H1 (cell line): ENCODE measurements at regions not wholly inside any gene's neighbourhood (a gene's known extent, or its start where the extent isn't known, plus 50 kb on each side); places are given as distances from the start of the nearest gene placed in this dataset.

ENCODE experiments used
- CTCF ChIA-PET: fragments of 300-600 bp; sonication (Branson Sonifier 250); formaldehyde crosslinking; loops from one replicate; lab custom pipeline; 2021; ENCODE audit not compliant: partially characterized antibody; lab: Charles Lee
- POLR2A ChIA-PET: fragments of 300-600 bp; sonication (Branson Sonifier 250); formaldehyde crosslinking; loops from one replicate; lab custom pipeline; 2021; ENCODE audit warnings: inconsistent platforms; ENCODE audit not compliant: partially characterized antibody; lab: Charles Lee
- DNase-seq, 2 experiments: peaks; one replicate each; pipeline versions ENCODE4 v3.0.0 to v3.0.0-alpha.2; 2010 to 2022; ENCODE audit warnings: low spot score in 2 of 2, low read depth in 1 of 2, mixed read lengths in 1 of 2
- FAIRE-seq: peaks from 2 replicates; lab custom pipeline; 2011; peaks lifted over from hg19 to GRCh38; lab: Jason Lieb, UNC
- H2AFZ ChIP-seq: 2 replicates; pipeline ENCODE4 v1.8.1; 2012; ENCODE audit warnings: low read length, inconsistent platforms
- H2AK5ac ChIP-seq: 2 replicates; pipeline ENCODE4 v1.6.1; 2013; ENCODE audit warnings: low read depth, low read length
- H2BK120ac ChIP-seq: replicated peaks from 2 replicates; pipeline ENCODE3; 2013; ENCODE audit warnings: low read depth, low read length, inconsistent platforms
- H2BK12ac ChIP-seq: 2 replicates; pipeline ENCODE4 v1.6.1; 2013; ENCODE audit warnings: low read depth, low read length
- H2BK15ac ChIP-seq: 2 replicates; pipeline ENCODE4 v1.6.1; 2013; ENCODE audit warnings: low read length
- H2BK20ac ChIP-seq: 2 replicates; pipeline ENCODE4 v1.6.1; 2013; ENCODE audit warnings: low read length
- H2BK5ac ChIP-seq: 2 replicates; pipeline ENCODE4 v1.6.1; 2013; ENCODE audit warnings: low read depth, low read length
- H3K14ac ChIP-seq: 2 replicates; pipeline ENCODE4 v1.6.1; 2013; ENCODE audit warnings: inconsistent platforms; ENCODE audit not compliant: insufficient read length
- H3K18ac ChIP-seq: 2 replicates; pipeline ENCODE4 v1.6.1; 2013; ENCODE audit warnings: low read length; ENCODE audit errors: extremely low read depth
- H3K23ac ChIP-seq: 2 replicates; pipeline ENCODE4 v1.6.1; 2013; ENCODE audit warnings: inconsistent platforms; ENCODE audit not compliant: insufficient read length
- H3K23me2 ChIP-seq: 2 replicates; pipeline ENCODE4 v1.6.1; 2013; ENCODE audit warnings: low read depth, low read length
- H3K27ac ChIP-seq: 2 replicates; pipeline ENCODE4 v1.6.1; 2011; ENCODE audit warnings: low read depth, low read length, inconsistent platforms
- H3K27me3 ChIP-seq, 4 experiments: replicated peaks in 1 of 4; 1 replicate in 1 of 4; 2 replicates in 3 of 4; pipeline versions ENCODE4 v1.6.1 to v1.8.1; 2011 to 2013; ENCODE audit warnings: low read length in 3 of 4, mild to moderate bottlenecking in 3 of 4, inconsistent platforms in 2 of 4, mixed read lengths in 2 of 4, moderate library complexity in 1 of 4; ENCODE audit not compliant: control insufficient read depth in 3 of 4, insufficient read depth in 3 of 4; ENCODE audit errors: extremely low read depth in 1 of 4
- H3K36me3 ChIP-seq, 4 experiments: 2 replicates each; pipeline versions ENCODE4 v1.6.1 to v1.8.1; 2011 to 2013; ENCODE audit warnings: mild to moderate bottlenecking in 4 of 4, low read length in 3 of 4, moderate library complexity in 2 of 4, control low read depth in 1 of 4, inconsistent platforms in 1 of 4; ENCODE audit not compliant: insufficient read depth in 4 of 4, control insufficient read depth in 2 of 4
- H3K4ac ChIP-seq: replicated peaks from 2 replicates; pipeline ENCODE3; 2013; ENCODE audit warnings: low read length, low read depth, mixed read lengths, inconsistent platforms; ENCODE audit not compliant: insufficient read length
- H3K4me1 ChIP-seq, 4 experiments: replicated peaks in 1 of 4; 1 replicate in 1 of 4; 2 replicates in 3 of 4; pipeline versions ENCODE4 v1.6.1 to v1.8.1; 2011 to 2013; ENCODE audit warnings: low read length in 3 of 4, inconsistent platforms in 2 of 4, mixed read lengths in 1 of 4; ENCODE audit not compliant: insufficient read depth in 4 of 4, control insufficient read depth in 3 of 4
- H3K4me2 ChIP-seq, 2 experiments: 2 replicates each; pipeline versions ENCODE4 v1.6.1 to v1.8.1; 2011 to 2013; ENCODE audit warnings: low read depth in 2 of 2, low read length in 2 of 2, control low read depth in 1 of 2, inconsistent platforms in 1 of 2, mild to moderate bottlenecking in 1 of 2; ENCODE audit not compliant: insufficient read depth in 1 of 2
- H3K4me3 ChIP-seq, 4 experiments: fragments of 200-600, 300-600 bp in 1 of 4; sonication (generic), shearing (Covaris generic), sonication (Bioruptor Twin) in 1 of 4; 2 replicates each; pipeline versions ENCODE4 v1.5.1 to v1.8.1; 2011 to 2016; ENCODE audit warnings: low read length in 4 of 4, low read depth in 3 of 4, control low read depth in 2 of 4, inconsistent platforms in 2 of 4, mild to moderate bottlenecking in 2 of 4, mixed read lengths in 1 of 4, moderate library complexity in 1 of 4; ENCODE audit not compliant: insufficient read depth in 2 of 4; ENCODE audit errors: extremely low read depth in 1 of 4
- H3K56ac ChIP-seq: replicated peaks from 2 replicates; pipeline ENCODE3; 2013; ENCODE audit warnings: low read depth, mild to moderate bottlenecking, mixed read lengths, low read length, inconsistent platforms; ENCODE audit not compliant: insufficient read length
- H3K79me1 ChIP-seq: 2 replicates; pipeline ENCODE4 v1.6.1; 2013; ENCODE audit warnings: low read depth, low read length, control low read depth
- H3K79me2 ChIP-seq, 2 experiments: 2 replicates each; pipeline versions ENCODE4 v1.6.1 to v1.8.1; 2012 to 2013; ENCODE audit warnings: low read length in 2 of 2, mild to moderate bottlenecking in 2 of 2, inconsistent platforms in 1 of 2; ENCODE audit not compliant: insufficient read depth in 2 of 2, control insufficient read depth in 1 of 2
- H3K9ac ChIP-seq, 4 experiments: replicated peaks in 1 of 4; 1 replicate in 1 of 4; 2 replicates in 3 of 4; pipeline versions ENCODE4 v1.6.1 to v1.8.1; 2011 to 2013; ENCODE audit warnings: low read depth in 3 of 4, low read length in 3 of 4, control low read depth in 2 of 4, mild to moderate bottlenecking in 2 of 4, moderate library complexity in 2 of 4, inconsistent platforms in 1 of 4; ENCODE audit errors: extremely low read depth in 1 of 4
- H3K9me3 ChIP-seq, 2 experiments: 2 replicates each; pipeline versions ENCODE4 v1.6.1 to v1.8.1; 2012 to 2013; ENCODE audit warnings: mild to moderate bottlenecking in 2 of 2, moderate library complexity in 2 of 2, control low read depth in 1 of 2, inconsistent platforms in 1 of 2, low read depth in 1 of 2, low read length in 1 of 2, mixed read lengths in 1 of 2; ENCODE audit not compliant: insufficient read depth in 2 of 2
- H4K20me1 ChIP-seq, 2 experiments: replicated peaks in 1 of 2; 2 replicates each; pipeline versions ENCODE3 to v1.8.1; 2011 to 2013; ENCODE audit warnings: inconsistent platforms in 2 of 2, low read length in 2 of 2, mild to moderate bottlenecking in 1 of 2; ENCODE audit not compliant: insufficient read depth in 2 of 2, control insufficient read depth in 1 of 2
- H4K5ac ChIP-seq: 2 replicates; pipeline ENCODE4 v1.6.1; 2013; ENCODE audit warnings: low read length, low read depth, mixed read lengths, inconsistent platforms; ENCODE audit not compliant: insufficient read length
- H4K8ac ChIP-seq: 2 replicates; pipeline ENCODE4 v1.8.0; 2013; ENCODE audit warnings: mild to moderate bottlenecking, moderate library complexity, low read length, inconsistent platforms; ENCODE audit not compliant: insufficient read depth; ENCODE audit errors: extremely low read depth
- H4K91ac ChIP-seq: replicated peaks from 2 replicates; pipeline ENCODE3; 2013; ENCODE audit warnings: low read length, mixed read lengths, inconsistent platforms; ENCODE audit not compliant: insufficient read length
- CBX5 ChIP-seq: fragments of 300-800, 300-1000 bp; sonication (generic); IDR thresholded peaks from 2 replicates; pipeline ENCODE4 v1.7.1; 2016; ENCODE audit warnings: antibody characterized with exemption, low read length, low read depth
- CHD1 ChIP-seq: IDR thresholded peaks from 2 replicates; pipeline ENCODE4 v1.6.1; 2012; ENCODE audit warnings: low read depth, low read length, improper control_type of control experiment
- CREB1 ChIP-seq: IDR thresholded peaks from 2 replicates; pipeline ENCODE4 v1.6.1; 2012; ENCODE audit warnings: inconsistent platforms
- CTBP2 ChIP-seq: IDR thresholded peaks from 2 replicates; pipeline ENCODE4 v1.7.0; 2011; ENCODE audit warnings: borderline replicate concordance, mild to moderate bottlenecking, moderate library complexity, mixed read lengths, low read length; ENCODE audit not compliant: insufficient read depth, insufficient read length
- CTCF ChIP-seq, 3 experiments: IDR thresholded peaks; 1 replicate in 2 of 3; 2 replicates in 1 of 3; pipeline versions ENCODE4 v1.5.1 to v1.6.1; 2011; ENCODE audit warnings: low read length in 3 of 3, mild to moderate bottlenecking in 3 of 3, inconsistent platforms in 2 of 3, low read depth in 1 of 3, moderate library complexity in 1 of 3; ENCODE audit not compliant: insufficient read depth in 1 of 3; ENCODE audit errors: control extremely low read depth in 1 of 3
- JUN ChIP-seq: IDR thresholded peaks from 2 replicates; pipeline ENCODE4 v1.6.1; 2011; ENCODE audit warnings: low read depth, mild to moderate bottlenecking, improper control_type of control experiment, low read length
- KDM1A ChIP-seq: fragments of 200-600, 300-600 bp; sonication (generic); IDR thresholded peaks from 2 replicates; pipeline ENCODE4 v1.7.1; 2016; ENCODE audit warnings: mild to moderate bottlenecking, low read length, borderline replicate concordance
- KDM5A ChIP-seq: fragments of 200-600 bp; IDR thresholded peaks from 2 replicates; pipeline ENCODE4 v1.7.1; 2012; ENCODE audit warnings: mild to moderate bottlenecking, low read length, inconsistent platforms, mixed read lengths
- RNF2 ChIP-seq: fragments of 200-900, 300-1000 bp; sonication (generic); IDR thresholded peaks from 2 replicates; pipeline ENCODE4 v1.7.1; 2016; ENCODE audit warnings: borderline replicate concordance, low read depth, mild to moderate bottlenecking, antibody characterized with exemption, low read length; ENCODE audit not compliant: poor library complexity, severe bottlenecking; ENCODE audit errors: missing control alignments
- RXRA ChIP-seq: IDR thresholded peaks from 2 replicates; pipeline ENCODE4 v1.6.1; 2011; ENCODE audit warnings: low read depth, mild to moderate bottlenecking, low read length, moderate library complexity; ENCODE audit not compliant: insufficient read depth
- SAP30 ChIP-seq: fragments of 300-600 bp; sonication (generic); IDR thresholded peaks from 2 replicates; pipeline ENCODE4 v1.7.1; 2012; ENCODE audit warnings: low read length, moderate library complexity, mild to moderate bottlenecking, inconsistent platforms; ENCODE audit not compliant: insufficient read depth, insufficient replicate concordance
- TAF1 ChIP-seq: IDR thresholded peaks from 2 replicates; pipeline ENCODE4 v1.6.1; 2011; ENCODE audit warnings: mild to moderate bottlenecking, low read depth, low read length
- WGBS, 2 experiments: shearing (Covaris generic) in 1 of 2; methylation state at CpG; one replicate each; pipeline versions ENCODE4 v1.1.6 to v1.1.7; 2013 to 2015; ENCODE audit warnings: low lambda C conversion rate in 2 of 2, mixed read lengths in 2 of 2, inconsistent platforms in 1 of 2, low coverage in 1 of 2, missing lambda C conversion rate in 1 of 2; ENCODE audit not compliant: insufficient replicate concordance in 2 of 2, insufficient coverage in 1 of 2, insufficient read length in 1 of 2; ENCODE audit errors: extremely low coverage in 1 of 2, missing lambda C conversion rate in 1 of 2; 5-methylcytosine and 5-hydroxymethylcytosine counted together

- no peaks in the 10 kb centered on the region for H3K79me1 ChIP-seq
- no peak overlapping the region for H3K27ac ChIP-seq
- FAIRE-seq: no peak
- no peaks in the 10 kb centered on the region for H3K36me3 ChIP-seq
- no peak overlapping the region for H2BK12ac ChIP-seq
- no peak overlapping the region for H4K91ac ChIP-seq
- H3K4me3 ChIP-seq: no peak overlapping the region
- CTCF ChIA-PET: interaction anchor here (0.6 kb wide), 1 partner anchor 36 kb away, joined by 3 read pairs; no protein-coding TSS in a partner anchor
- WGBS, 2 experiments: 98% methylated on average over 2 of the region's 2 CpGs; no CpG with 5 or more reads in 1 of the 2 experiments
- no peaks in the 10 kb centered on the region for H3K9me3 ChIP-seq
- H3K4ac ChIP-seq: no peak overlapping the region
- no peaks in the 10 kb centered on the region for H3K79me2 ChIP-seq
- H3K23ac ChIP-seq: no peak overlapping the region
- no peaks in the 10 kb centered on the region for H4K20me1 ChIP-seq
- H3K23me2 ChIP-seq: no peaks in the 10 kb centered on the region
- H3K14ac ChIP-seq: no peak overlapping the region
- H3K27me3 ChIP-seq: no peaks in the 10 kb centered on the region
- no peak for DNase-seq
- H3K4me1 ChIP-seq: no peaks in the 10 kb centered on the region
- no peak overlapping the region for H3K18ac ChIP-seq
- no peak overlapping the region for H2BK120ac ChIP-seq
- H2BK15ac ChIP-seq: no peak overlapping the region
- no peak overlapping the region for H3K9ac ChIP-seq
- POLR2A ChIA-PET: no interaction called here
- H3K4me2 ChIP-seq: no peak overlapping the region
- no peak overlapping the region for H2BK5ac ChIP-seq
- H2AFZ ChIP-seq: no peak overlapping the region
- no peak overlapping the region for H3K56ac ChIP-seq
- no peak overlapping the region for H2BK20ac ChIP-seq
- no peak overlapping the region for H2AK5ac ChIP-seq
- no peak overlapping the region for H4K8ac ChIP-seq
- no peak overlapping the region for H4K5ac ChIP-seq
- no peak for TF ChIP-seq TAF1
- no peak for TF ChIP-seq CTBP2
- TF ChIP-seq CBX5: no peak
- TF ChIP-seq KDM1A: no peak
- TF ChIP-seq CTCF (IDR thresholded peaks at IDR 0.05; ENCODE audit: control extremely low read depth in 1 of 3, insufficient read depth in 1 of 3, low read depth in 1 of 3, low read length in 3 of 3): no peak
- TF ChIP-seq SAP30: no peak
- no peak for TF ChIP-seq JUN
- TF ChIP-seq CREB1: no peak
- TF ChIP-seq CHD1: no peak
- no peak for TF ChIP-seq KDM5A
- no peak for TF ChIP-seq RXRA
- no peak for TF ChIP-seq RNF2
These were observed 91.5 kb upstream of the RGPD4 start for GRCh38 chr2:107735201-107735600.
